ENCODE measurements at regions not wholly inside any gene's neighbourhood (a gene's known extent, or its start where the extent isn't known, plus 50 kb on each side); places are given as distances from the start of the nearest gene placed in this dataset.

- TF ChIP-seq CTCF (IDR thresholded peaks at IDR 0.05): no peak
Observed at GRCh38 chr15:70347321-70348225, 249.9 kb upstream of the TLE3 start.

GRCh38 chr15:70345251-70346019 is 247.7 kb upstream of the TLE3 start:
- no peak for TF ChIP-seq CTCF (IDR thresholded peaks at IDR 0.05)

GRCh38 chr15:70344666-70345065 is 246.9 kb upstream of the TLE3 start:
- no peak for TF ChIP-seq CTCF (IDR thresholded peaks at IDR 0.05)

- TF ChIP-seq CTCF (IDR thresholded peaks at IDR 0.05): no peak
Observed at GRCh38 chr15:70343961-70344621, 246.4 kb upstream of the TLE3 start.

GRCh38 chr15:70342554-70343548 is 245.1 kb upstream of the TLE3 start:
- no peak for TF ChIP-seq CTCF (IDR thresholded peaks at IDR 0.05)

GRCh38 chr15:70342141-70342540 is 244.4 kb upstream of the TLE3 start:
- TF ChIP-seq CTCF (IDR thresholded peaks at IDR 0.05): no peak

Data from LNCAP (cell line).